Panc1 (cell line): ENCODE measurements at regions not wholly inside any gene's neighbourhood (a gene's known extent, or its start where the extent isn't known, plus 50 kb on each side); places are given as distances from the start of the nearest gene placed in this dataset.
"Not testable (repeated sequence)": the region's sequence is repeated elsewhere in the genome, so short reads cannot be mapped to it uniquely, and the experiment has no call there.

Source experiments
- TF ChIP-seq, protein P1 (sequence below): fragments of 450-650 bp; IDR thresholded peaks from 2 replicates; pipeline ENCODE4 v1.5.1; 2017; ENCODE audit warnings: mild to moderate bottlenecking
- TF ChIP-seq, protein P2 (sequence below), 2 experiments: IDR thresholded peaks; 2 replicates each; pipeline ENCODE4 v1.6.1; 2011 to 2012; ENCODE audit warnings: low read depth in 2 of 2, control low read depth in 1 of 2, low read length in 1 of 2, mild to moderate bottlenecking in 1 of 2, moderate library complexity in 1 of 2; ENCODE audit not compliant: insufficient read depth in 1 of 2

DNA sequence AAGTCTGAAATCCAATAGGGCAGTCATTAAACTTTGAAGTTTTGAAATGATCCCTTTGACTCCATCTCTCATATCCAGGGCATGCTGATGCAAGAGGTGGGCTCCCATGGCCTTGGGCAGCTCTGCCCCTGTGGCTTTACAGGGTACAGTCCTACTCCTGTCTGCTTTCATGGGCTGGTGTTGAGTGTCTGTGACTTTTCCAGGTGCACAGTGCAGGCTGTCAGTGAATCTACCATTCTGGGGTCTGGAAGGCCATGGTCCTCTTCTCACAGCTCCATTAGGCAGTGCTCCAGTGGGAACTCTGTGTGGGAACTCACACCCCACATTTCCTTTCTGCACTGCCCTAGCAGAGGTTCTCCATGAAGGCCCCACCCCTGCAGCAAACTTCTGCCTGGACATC is 435.4 kb upstream of the C16orf82 start:
- TF ChIP-seq, protein P1, sequence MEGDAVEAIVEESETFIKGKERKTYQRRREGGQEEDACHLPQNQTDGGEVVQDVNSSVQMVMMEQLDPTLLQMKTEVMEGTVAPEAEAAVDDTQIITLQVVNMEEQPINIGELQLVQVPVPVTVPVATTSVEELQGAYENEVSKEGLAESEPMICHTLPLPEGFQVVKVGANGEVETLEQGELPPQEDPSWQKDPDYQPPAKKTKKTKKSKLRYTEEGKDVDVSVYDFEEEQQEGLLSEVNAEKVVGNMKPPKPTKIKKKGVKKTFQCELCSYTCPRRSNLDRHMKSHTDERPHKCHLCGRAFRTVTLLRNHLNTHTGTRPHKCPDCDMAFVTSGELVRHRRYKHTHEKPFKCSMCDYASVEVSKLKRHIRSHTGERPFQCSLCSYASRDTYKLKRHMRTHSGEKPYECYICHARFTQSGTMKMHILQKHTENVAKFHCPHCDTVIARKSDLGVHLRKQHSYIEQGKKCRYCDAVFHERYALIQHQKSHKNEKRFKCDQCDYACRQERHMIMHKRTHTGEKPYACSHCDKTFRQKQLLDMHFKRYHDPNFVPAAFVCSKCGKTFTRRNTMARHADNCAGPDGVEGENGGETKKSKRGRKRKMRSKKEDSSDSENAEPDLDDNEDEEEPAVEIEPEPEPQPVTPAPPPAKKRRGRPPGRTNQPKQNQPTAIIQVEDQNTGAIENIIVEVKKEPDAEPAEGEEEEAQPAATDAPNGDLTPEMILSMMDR, result not testable (repeated sequence)
- TF ChIP-seq, protein P2, sequence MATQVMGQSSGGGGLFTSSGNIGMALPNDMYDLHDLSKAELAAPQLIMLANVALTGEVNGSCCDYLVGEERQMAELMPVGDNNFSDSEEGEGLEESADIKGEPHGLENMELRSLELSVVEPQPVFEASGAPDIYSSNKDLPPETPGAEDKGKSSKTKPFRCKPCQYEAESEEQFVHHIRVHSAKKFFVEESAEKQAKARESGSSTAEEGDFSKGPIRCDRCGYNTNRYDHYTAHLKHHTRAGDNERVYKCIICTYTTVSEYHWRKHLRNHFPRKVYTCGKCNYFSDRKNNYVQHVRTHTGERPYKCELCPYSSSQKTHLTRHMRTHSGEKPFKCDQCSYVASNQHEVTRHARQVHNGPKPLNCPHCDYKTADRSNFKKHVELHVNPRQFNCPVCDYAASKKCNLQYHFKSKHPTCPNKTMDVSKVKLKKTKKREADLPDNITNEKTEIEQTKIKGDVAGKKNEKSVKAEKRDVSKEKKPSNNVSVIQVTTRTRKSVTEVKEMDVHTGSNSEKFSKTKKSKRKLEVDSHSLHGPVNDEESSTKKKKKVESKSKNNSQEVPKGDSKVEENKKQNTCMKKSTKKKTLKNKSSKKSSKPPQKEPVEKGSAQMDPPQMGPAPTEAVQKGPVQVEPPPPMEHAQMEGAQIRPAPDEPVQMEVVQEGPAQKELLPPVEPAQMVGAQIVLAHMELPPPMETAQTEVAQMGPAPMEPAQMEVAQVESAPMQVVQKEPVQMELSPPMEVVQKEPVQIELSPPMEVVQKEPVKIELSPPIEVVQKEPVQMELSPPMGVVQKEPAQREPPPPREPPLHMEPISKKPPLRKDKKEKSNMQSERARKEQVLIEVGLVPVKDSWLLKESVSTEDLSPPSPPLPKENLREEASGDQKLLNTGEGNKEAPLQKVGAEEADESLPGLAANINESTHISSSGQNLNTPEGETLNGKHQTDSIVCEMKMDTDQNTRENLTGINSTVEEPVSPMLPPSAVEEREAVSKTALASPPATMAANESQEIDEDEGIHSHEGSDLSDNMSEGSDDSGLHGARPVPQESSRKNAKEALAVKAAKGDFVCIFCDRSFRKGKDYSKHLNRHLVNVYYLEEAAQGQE (IDR thresholded peaks at IDR 0.05; ENCODE audit: insufficient read depth in 1 of 2, low read depth in 2 of 2, low read length in 1 of 2), result not testable (repeated sequence)
